GM12878 (cell line): ENCODE measurements at regions not wholly inside any gene's neighbourhood (a gene's known extent, or its start where the extent isn't known, plus 50 kb on each side); places are given as distances from the start of the nearest gene placed in this dataset.

Experiments
- ATAC-seq: fragments of 200-7000 bp; cut with Tn5 transposase; 3 replicates; pipeline ENCODE4 v1.9.1; 2020; ENCODE audit warnings: mild to moderate bottlenecking, moderate library complexity
- BruUV-seq: library from RNA; stranded (reverse); fragments of 400-500 nt; replicated peaks from 2 replicates; lab custom pipeline; 2021; lab: Mats Ljungman, UMichigan
- CTCF ChIA-PET: fragments of 300-600 bp; sonication (Branson Sonifier 250); formaldehyde crosslinking; extraction: SDS; loops from one replicate; lab custom pipeline; 2021; ENCODE audit warnings: inconsistent platforms; lab: Yijun Ruan, JAX
- POLR2A ChIA-PET: fragments of 350-600 bp; formaldehyde crosslinking; extraction: SDS; loops from one replicate; lab custom pipeline; 2021; ENCODE audit warnings: inconsistent platforms; lab: Charles Lee
- RAD21 ChIA-PET: fragments of 300-600 bp; sonication (Branson Sonifier 250); formaldehyde crosslinking; loops from one replicate; lab custom pipeline; 2023; ENCODE audit warnings: antibody characterized with exemption; ENCODE audit not compliant: unreplicated experiment; lab: Charles Lee
- SMC1A ChIA-PET: fragments of 300-600 bp; sonication (Branson Sonifier 250); formaldehyde crosslinking; loops from one replicate; lab custom pipeline; 2023; ENCODE audit not compliant: unreplicated experiment, uncharacterized antibody; lab: Charles Lee
- DNase-seq: peaks from one replicate; pipeline ENCODE4 v3.0.0-alpha.2; 2011; ENCODE audit warnings: low read depth, low spot score
- FAIRE-seq: peaks from 3 replicates; lab custom pipeline; 2011; peaks lifted over from hg19 to GRCh38; lab: Jason Lieb, UNC
- H2AFZ ChIP-seq: 2 replicates; pipeline ENCODE4 v1.6.0; 2011; ENCODE audit warnings: low read depth, low read length, control low read depth; ENCODE audit not compliant: control insufficient read depth
- H3K27ac ChIP-seq: 2 replicates; pipeline ENCODE4 v1.5.1; 2011; ENCODE audit warnings: control low read depth; ENCODE audit not compliant: control insufficient read depth, insufficient read depth
- H3K27me3 ChIP-seq, 2 experiments: replicated peaks in 1 of 2; 2 replicates each; pipeline versions ENCODE4 v1.6.0 to v1.6.1; 2011; ENCODE audit warnings: low read length in 1 of 2; ENCODE audit not compliant: control insufficient read depth in 2 of 2, insufficient read depth in 2 of 2
- H3K36me3 ChIP-seq, 2 experiments: 2 replicates each; pipeline ENCODE4 v1.5.1; 2011; ENCODE audit warnings: low read length in 1 of 2; ENCODE audit not compliant: control insufficient read depth in 2 of 2, insufficient read depth in 2 of 2
- H3K4me1 ChIP-seq: 2 replicates; pipeline ENCODE4 v1.6.1; 2011; ENCODE audit warnings: mild to moderate bottlenecking, low read length, moderate library complexity, mixed read lengths; ENCODE audit not compliant: control insufficient read depth, insufficient read depth
- H3K4me2 ChIP-seq: 2 replicates; pipeline ENCODE4 v1.6.0; 2011; ENCODE audit warnings: control low read depth; ENCODE audit not compliant: control insufficient read depth, insufficient read depth
- H3K4me3 ChIP-seq: fragments of 200-600 bp; sonication (generic); 2 replicates; pipeline ENCODE4 v1.5.1; 2016
- H3K79me2 ChIP-seq: 2 replicates; pipeline ENCODE4 v1.6.0; 2011; ENCODE audit warnings: low read length; ENCODE audit not compliant: control insufficient read depth, insufficient read depth
- H3K9ac ChIP-seq: 2 replicates; pipeline ENCODE4 v1.8.0; 2011; ENCODE audit warnings: low read length, control low read depth, mixed read lengths; ENCODE audit not compliant: control insufficient read depth, insufficient read depth
- H3K9me3 ChIP-seq: replicated peaks from 3 replicates; pipeline ENCODE4 v1.5.1; 2011; ENCODE audit warnings: mild to moderate bottlenecking, low read length; ENCODE audit not compliant: control insufficient read depth, insufficient read depth
- H4K20me1 ChIP-seq: 2 replicates; pipeline ENCODE4 v1.6.0; 2011; ENCODE audit not compliant: control insufficient read depth, insufficient read depth
- BMI1 ChIP-seq: fragments of 450-650 bp; IDR thresholded peaks from 2 replicates; pipeline ENCODE4 v1.6.1; 2016; ENCODE audit warnings: mild to moderate bottlenecking, moderate library complexity, borderline replicate concordance
- CBX3 ChIP-seq: fragments of 200-600 bp; sonication (generic); IDR thresholded peaks from 2 replicates; pipeline ENCODE4 v1.6.1; 2016; ENCODE audit warnings: low read depth, borderline replicate concordance
- CTCF ChIP-seq, 3 experiments: IDR thresholded peaks in 2 of 3; conservative IDR thresholded peaks in 1 of 3; 2 replicates each; pipeline ENCODE4 v1.5.1; 2011; ENCODE audit warnings: low read depth in 3 of 3, low read length in 3 of 3, mild to moderate bottlenecking in 3 of 3, control low read depth in 2 of 3, moderate library complexity in 2 of 3, inconsistent platforms in 1 of 3, mixed read lengths in 1 of 3; ENCODE audit not compliant: control insufficient read depth in 2 of 3, insufficient read depth in 1 of 3; ENCODE audit errors: extremely low read depth in 1 of 3
- EGR1 ChIP-seq, 2 experiments: IDR thresholded peaks; 1 replicate in 1 of 2; 2 replicates in 1 of 2; pipeline ENCODE4 v1.6.1; 2011 to 2012; ENCODE audit warnings: low read depth in 2 of 2, low read length in 2 of 2, borderline replicate concordance in 1 of 2, mild to moderate bottlenecking in 1 of 2, moderate library complexity in 1 of 2
- ESRRA ChIP-seq: IDR thresholded peaks from 2 replicates; pipeline ENCODE4 v1.6.1; 2012; ENCODE audit warnings: mild to moderate bottlenecking, low read length, improper control_type of control experiment
- NR2F1 ChIP-seq: fragments of 450-650 bp; conservative IDR thresholded peaks from 2 replicates; pipeline ENCODE4 v1.6.1; 2017; ENCODE audit warnings: mild to moderate bottlenecking
- SIX5 ChIP-seq: IDR thresholded peaks from 2 replicates; pipeline ENCODE4 v1.6.1; 2011; ENCODE audit warnings: mild to moderate bottlenecking, low read depth, low read length, moderate library complexity; ENCODE audit not compliant: severe bottlenecking
- STAT3 ChIP-seq: IDR thresholded peaks from 2 replicates; pipeline ENCODE4 v1.6.1; 2011; ENCODE audit warnings: low read depth, low read length, improper control_type of control experiment
- TCF7 ChIP-seq: IDR thresholded peaks from 2 replicates; pipeline ENCODE4 v1.6.1; 2014; ENCODE audit warnings: antibody characterized with exemption, borderline replicate concordance
- WGBS: methylation state at CpG from one replicate; pipeline ENCODE4 v1.1.6; 2016; ENCODE audit warnings: low lambda C conversion rate; ENCODE audit not compliant: insufficient replicate concordance, insufficient coverage; ENCODE audit errors: missing lambda C conversion rate; 5-methylcytosine and 5-hydroxymethylcytosine counted together
- in situ Hi-C: fragments of 300-500 bp; cut with MboI; formaldehyde crosslinking; loops from 9 replicates; pipeline ENCODE4 v1.14.3; 2018; ENCODE audit warnings: mixed read lengths
- intact Hi-C: fragments of 100-400 bp; cut with micrococcal nuclease; formaldehyde crosslinking; loops from one replicate; pipeline ENCODE4 v1.14.2; 2022; ENCODE audit not compliant: unreplicated experiment
- TF ChIP-seq, protein P1 (sequence below): fragments of 450-650 bp; IDR thresholded peaks from 2 replicates; pipeline ENCODE4 v1.6.1; 2017; ENCODE audit warnings: mild to moderate bottlenecking, low read depth, inconsistent platforms; ENCODE audit not compliant: poor library complexity, severe bottlenecking
- TF ChIP-seq, protein P2 (sequence below): fragments of 450-650 bp; conservative IDR thresholded peaks from 2 replicates; pipeline ENCODE4 v1.6.1; 2017; ENCODE audit warnings: mild to moderate bottlenecking, moderate library complexity
- TF ChIP-seq, protein P3 (sequence below): fragments of 450-650 bp; IDR thresholded peaks from 2 replicates; pipeline ENCODE4 v1.6.1; 2016; ENCODE audit warnings: mild to moderate bottlenecking

DNA sequence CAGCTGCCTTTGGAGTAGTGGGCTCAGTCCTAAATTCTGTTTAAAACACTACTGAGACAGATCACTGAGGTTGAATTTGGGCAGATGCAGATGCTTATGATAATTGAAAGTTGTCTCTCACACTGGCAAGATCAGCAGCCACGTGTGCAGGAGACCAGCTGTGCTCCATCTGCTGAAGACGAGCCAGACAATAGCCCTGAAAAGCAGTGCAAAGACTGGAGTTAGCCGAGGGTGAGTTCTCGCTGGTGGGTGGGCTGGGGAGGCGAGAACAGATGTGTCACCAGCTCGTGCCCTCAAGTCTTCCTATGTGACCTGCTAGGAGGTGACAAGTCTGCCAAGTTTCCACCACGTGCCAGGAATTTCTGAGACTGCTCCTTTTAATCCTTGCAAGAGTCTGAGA, 661.3 kb upstream of the B3GAT1 start:
- Histone ChIP-seq H3K4me1 (no peaks in the 10 kb centered on the region), H3K4me2 (no peak overlapping the region), H3K9ac (no peak overlapping the region), H3K4me3 (no peak overlapping the region), H3K36me3 (no peaks in the 10 kb centered on the region), H3K27me3 (no peaks in the 10 kb centered on the region), H2AFZ (no peak overlapping the region), H3K9me3 (no peaks in the 10 kb centered on the region; the same call in 2 of the 3 replicates), H3K27ac (no peak overlapping the region), H4K20me1 (no peaks in the 10 kb centered on the region), H3K79me2 (no peaks in the 10 kb centered on the region)
- ChIA-PET POLR2A (no interaction called here), CTCF (no interaction called here), SMC1A (no interaction called here), RAD21 (no interaction called here)
- 8% methylated on average over 7 of the region's 7 CpGs for WGBS
- TF ChIP-seq, protein P1, sequence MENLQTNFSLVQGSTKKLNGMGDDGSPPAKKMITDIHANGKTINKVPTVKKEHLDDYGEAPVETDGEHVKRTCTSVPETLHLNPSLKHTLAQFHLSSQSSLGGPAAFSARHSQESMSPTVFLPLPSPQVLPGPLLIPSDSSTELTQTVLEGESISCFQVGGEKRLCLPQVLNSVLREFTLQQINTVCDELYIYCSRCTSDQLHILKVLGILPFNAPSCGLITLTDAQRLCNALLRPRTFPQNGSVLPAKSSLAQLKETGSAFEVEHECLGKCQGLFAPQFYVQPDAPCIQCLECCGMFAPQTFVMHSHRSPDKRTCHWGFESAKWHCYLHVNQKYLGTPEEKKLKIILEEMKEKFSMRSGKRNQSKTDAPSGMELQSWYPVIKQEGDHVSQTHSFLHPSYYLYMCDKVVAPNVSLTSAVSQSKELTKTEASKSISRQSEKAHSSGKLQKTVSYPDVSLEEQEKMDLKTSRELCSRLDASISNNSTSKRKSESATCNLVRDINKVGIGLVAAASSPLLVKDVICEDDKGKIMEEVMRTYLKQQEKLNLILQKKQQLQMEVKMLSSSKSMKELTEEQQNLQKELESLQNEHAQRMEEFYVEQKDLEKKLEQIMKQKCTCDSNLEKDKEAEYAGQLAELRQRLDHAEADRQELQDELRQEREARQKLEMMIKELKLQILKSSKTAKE, result no peak
- TF ChIP-seq, protein P2, sequence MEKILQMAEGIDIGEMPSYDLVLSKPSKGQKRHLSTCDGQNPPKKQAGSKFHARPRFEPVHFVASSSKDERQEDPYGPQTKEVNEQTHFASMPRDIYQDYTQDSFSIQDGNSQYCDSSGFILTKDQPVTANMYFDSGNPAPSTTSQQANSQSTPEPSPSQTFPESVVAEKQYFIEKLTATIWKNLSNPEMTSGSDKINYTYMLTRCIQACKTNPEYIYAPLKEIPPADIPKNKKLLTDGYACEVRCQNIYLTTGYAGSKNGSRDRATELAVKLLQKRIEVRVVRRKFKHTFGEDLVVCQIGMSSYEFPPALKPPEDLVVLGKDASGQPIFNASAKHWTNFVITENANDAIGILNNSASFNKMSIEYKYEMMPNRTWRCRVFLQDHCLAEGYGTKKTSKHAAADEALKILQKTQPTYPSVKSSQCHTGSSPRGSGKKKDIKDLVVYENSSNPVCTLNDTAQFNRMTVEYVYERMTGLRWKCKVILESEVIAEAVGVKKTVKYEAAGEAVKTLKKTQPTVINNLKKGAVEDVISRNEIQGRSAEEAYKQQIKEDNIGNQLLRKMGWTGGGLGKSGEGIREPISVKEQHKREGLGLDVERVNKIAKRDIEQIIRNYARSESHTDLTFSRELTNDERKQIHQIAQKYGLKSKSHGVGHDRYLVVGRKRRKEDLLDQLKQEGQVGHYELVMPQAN, result no peak
- no peak for TF ChIP-seq STAT3
- no peak for TF ChIP-seq ESRRA
- TF ChIP-seq CTCF (IDR thresholded peaks at IDR 0.05 in 2 of 3, conservative IDR thresholded peaks at IDR 0.05 in 1 of 3; ENCODE audit: control insufficient read depth in 2 of 3, extremely low read depth in 1 of 3, insufficient read depth in 1 of 3, low read depth in 3 of 3, low read length in 3 of 3), result no peak
- TF ChIP-seq CBX3, result no peak
- TF ChIP-seq BMI1, result no peak
- TF ChIP-seq, protein P3, sequence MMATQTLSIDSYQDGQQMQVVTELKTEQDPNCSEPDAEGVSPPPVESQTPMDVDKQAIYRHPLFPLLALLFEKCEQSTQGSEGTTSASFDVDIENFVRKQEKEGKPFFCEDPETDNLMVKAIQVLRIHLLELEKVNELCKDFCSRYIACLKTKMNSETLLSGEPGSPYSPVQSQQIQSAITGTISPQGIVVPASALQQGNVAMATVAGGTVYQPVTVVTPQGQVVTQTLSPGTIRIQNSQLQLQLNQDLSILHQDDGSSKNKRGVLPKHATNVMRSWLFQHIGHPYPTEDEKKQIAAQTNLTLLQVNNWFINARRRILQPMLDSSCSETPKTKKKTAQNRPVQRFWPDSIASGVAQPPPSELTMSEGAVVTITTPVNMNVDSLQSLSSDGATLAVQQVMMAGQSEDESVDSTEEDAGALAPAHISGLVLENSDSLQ, result no peak
- TF ChIP-seq SIX5, result no peak
- TF ChIP-seq TCF7, result no peak
- no peak for TF ChIP-seq NR2F1
- TF ChIP-seq EGR1 (IDR thresholded peaks at IDR 0.05; ENCODE audit: borderline replicate concordance in 1 of 2, low read depth in 2 of 2, low read length in 2 of 2), result no peak
- DNase-seq (no peak), ATAC-seq (no peak), FAIRE-seq (no peak)
- intact Hi-C loops, result no loop called here
- no TSS peak for BruUV-seq
- in situ Hi-C loops, result no loop called here
